ENCODE measurements at regions not wholly inside any gene's neighbourhood (a gene's known extent, or its start where the extent isn't known, plus 50 kb on each side); places are given as distances from the start of the nearest gene placed in this dataset.

- no peak overlapping the region for H3K27ac ChIP-seq (ENCODE audit: low read depth, low read length)
- H3K36me3 ChIP-seq (ENCODE audit: control insufficient read depth in 2 of 4, insufficient read depth in 4 of 4, low read length in 3 of 4) = no peaks in the 10 kb centered on the region
- H2BK15ac ChIP-seq (ENCODE audit: low read length) = no peak overlapping the region
- H2AFZ ChIP-seq (ENCODE audit: low read length) = no peak overlapping the region
- H3K4ac ChIP-seq (replicated peaks; ENCODE audit: insufficient read length, low read depth, low read length) = no peak overlapping the region
- H3K4me1 ChIP-seq (replicated peaks in 1 of 4; ENCODE audit: control insufficient read depth in 3 of 4, insufficient read depth in 4 of 4, low read length in 3 of 4) = no peaks in the 10 kb centered on the region
- no peaks in the 10 kb centered on the region for H3K23me2 ChIP-seq (ENCODE audit: low read depth, low read length)
- H4K20me1 ChIP-seq (replicated peaks in 1 of 2; ENCODE audit: control insufficient read depth in 1 of 2, insufficient read depth in 2 of 2, low read length in 2 of 2) = no peaks in the 10 kb centered on the region
- ChIA-PET CTCF (ENCODE audit: partially characterized antibody) (interaction anchor here (0.6 to 7.1 kb wide), 6 partner anchors 9 to 154 kb away, joined by 3 to 41 read pairs (median 4); no protein-coding TSS in a partner anchor), POLR2A (ENCODE audit: partially characterized antibody) (no interaction called here)
- H3K56ac ChIP-seq (replicated peaks; ENCODE audit: insufficient read length, low read depth, low read length) = no peak overlapping the region
- DNase-seq (ENCODE audit: low read depth in 1 of 2, low spot score in 2 of 2) (no peak), FAIRE-seq (no peak)
- H2BK5ac ChIP-seq (ENCODE audit: low read depth, low read length) = no peak overlapping the region
- H3K79me2 ChIP-seq (ENCODE audit: control insufficient read depth in 1 of 2, insufficient read depth in 2 of 2, low read length in 2 of 2) = no peaks in the 10 kb centered on the region
- H3K18ac ChIP-seq (ENCODE audit: extremely low read depth, low read length) = no peak overlapping the region
- no peak overlapping the region for H3K14ac ChIP-seq (ENCODE audit: insufficient read length)
- H2AK5ac ChIP-seq (ENCODE audit: low read depth, low read length) = no peak overlapping the region
- no peak overlapping the region for H2BK120ac ChIP-seq (replicated peaks; ENCODE audit: low read depth, low read length)
- no peaks in the 10 kb centered on the region for H3K27me3 ChIP-seq (replicated peaks in 1 of 4; ENCODE audit: control insufficient read depth in 3 of 4, extremely low read depth in 1 of 4, insufficient read depth in 3 of 4, low read length in 3 of 4)
- H3K23ac ChIP-seq (ENCODE audit: insufficient read length) = no peak overlapping the region
- H2BK20ac ChIP-seq (ENCODE audit: low read length) = no peak overlapping the region
- H3K79me1 ChIP-seq (ENCODE audit: low read depth, low read length) = no peaks in the 10 kb centered on the region
- no peak overlapping the region for H4K8ac ChIP-seq (ENCODE audit: extremely low read depth, insufficient read depth, low read length)
- H2BK12ac ChIP-seq (ENCODE audit: low read depth, low read length) = no peak overlapping the region
- H3K9me3 ChIP-seq (ENCODE audit: insufficient read depth in 2 of 2, low read depth in 1 of 2, low read length in 1 of 2) = no peaks in the 10 kb centered on the region
- H3K9ac ChIP-seq (replicated peaks in 1 of 4; ENCODE audit: extremely low read depth in 1 of 4, low read depth in 3 of 4, low read length in 3 of 4) = peak overlapping the region in 1 of 4 experiments; percentile 8; a peak in 1 of 7 replicates
- no peak overlapping the region for H3K4me2 ChIP-seq (ENCODE audit: insufficient read depth in 1 of 2, low read depth in 2 of 2, low read length in 2 of 2)
- WGBS, 2 experiments (ENCODE audit: extremely low coverage in 1 of 2, insufficient coverage in 1 of 2, insufficient read length in 1 of 2, insufficient replicate concordance in 2 of 2, low coverage in 1 of 2, low lambda C conversion rate in 2 of 2, missing lambda C conversion rate in 1 of 2) = 96% methylated on average over 3 of the region's 3 CpGs; no CpG with 5 or more reads in 1 of the 2 experiments
- no peak overlapping the region for H3K4me3 ChIP-seq (ENCODE audit: extremely low read depth in 1 of 4, insufficient read depth in 2 of 4, low read depth in 3 of 4, low read length in 4 of 4)
- no peak overlapping the region for H4K91ac ChIP-seq (replicated peaks; ENCODE audit: insufficient read length, low read length)
- H4K5ac ChIP-seq (ENCODE audit: insufficient read length, low read depth, low read length) = no peak overlapping the region
- TF ChIP-seq KDM1A (IDR thresholded peaks at IDR 0.05; ENCODE audit: borderline replicate concordance, low read length) (no peak), CTBP2 (IDR thresholded peaks at IDR 0.05; ENCODE audit: borderline replicate concordance, insufficient read depth, insufficient read length, low read length) (no peak), SUZ12 (IDR thresholded peaks at IDR 0.05; ENCODE audit: low read length) (no peak), NRF1 (IDR thresholded peaks at IDR 0.05; ENCODE audit: low read depth, low read length) (no peak), ASH2L (IDR thresholded peaks at IDR 0.05; ENCODE audit: low read length) (no peak), CTCF (IDR thresholded peaks at IDR 0.05; ENCODE audit: control extremely low read depth in 1 of 3, insufficient read depth in 1 of 3, low read depth in 1 of 3, low read length in 3 of 3) (no peak), JUND (IDR thresholded peaks at IDR 0.05; ENCODE audit: low read length) (no peak), TEAD4 (IDR thresholded peaks at IDR 0.05; ENCODE audit: low read depth, low read length) (no peak), RXRA (IDR thresholded peaks at IDR 0.05; ENCODE audit: insufficient read depth, low read depth, low read length) (no peak), YY1 (IDR thresholded peaks at IDR 0.05; ENCODE audit: low read depth, low read length) (no peak), CHD1 (IDR thresholded peaks at IDR 0.05; ENCODE audit: low read depth, low read length) (no peak), SP2 (IDR thresholded peaks at IDR 0.05; ENCODE audit: low read length) (no peak), EGR1 (IDR thresholded peaks at IDR 0.05; ENCODE audit: borderline replicate concordance, low read depth, low read length) (no peak)
Observed at GRCh38 chr11:57095417-57095816, 86.3 kb upstream of the LRRC55 start.
